Retina (tissue), 1 donor: ENCODE measurements at regions not wholly inside any gene's neighbourhood (a gene's known extent, or its start where the extent isn't known, plus 50 kb on each side); places are given as distances from the start of the nearest gene placed in this dataset.
"Not testable (repeated sequence)": the region's sequence is repeated elsewhere in the genome, so short reads cannot be mapped to it uniquely, and the experiment has no call there.

Experiments
- DNase-seq: peaks from one replicate; pipeline ENCODE4 v3.0.0-alpha.2; 2016

DNA sequence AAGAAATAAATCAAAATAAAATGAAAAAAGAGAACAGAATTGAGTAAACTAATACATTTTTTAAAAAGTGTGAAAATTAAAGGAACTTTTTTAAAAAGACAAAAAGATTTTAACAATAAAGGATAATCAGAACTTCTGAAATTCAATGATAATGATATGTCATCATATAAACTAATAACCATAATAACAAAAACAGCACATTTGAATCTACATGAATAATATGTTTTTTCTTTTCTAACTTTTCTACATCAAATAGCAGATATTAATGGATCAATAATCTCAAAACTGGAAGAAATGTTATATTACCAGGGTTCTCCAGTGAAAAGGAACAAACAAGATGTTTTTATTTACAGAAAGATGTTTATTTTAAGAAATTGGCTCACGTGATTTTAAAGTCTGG lies 903.3 kb upstream of the MIR17HG start:
- DNase-seq: no peak

DNA sequence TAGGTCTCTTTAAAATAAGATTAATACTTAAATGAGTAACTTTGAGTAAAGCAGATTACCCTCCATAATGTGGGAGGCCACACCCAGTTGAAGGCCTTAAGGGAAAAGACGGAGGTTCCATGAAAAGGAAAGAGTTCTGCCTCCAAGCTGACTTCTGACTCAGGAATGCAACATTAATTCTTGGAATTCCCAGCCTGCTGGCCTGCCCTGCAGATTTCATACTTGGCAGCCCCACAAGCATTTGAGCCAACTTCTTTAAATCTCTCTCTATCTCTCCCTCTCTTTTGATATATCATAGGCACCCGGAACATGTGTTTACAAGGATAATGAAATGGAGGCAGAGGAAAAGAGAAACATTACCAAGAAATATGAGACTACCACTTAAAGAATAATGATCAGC lies 902.3 kb upstream of the MIR17HG start:
- no peak for DNase-seq

DNA sequence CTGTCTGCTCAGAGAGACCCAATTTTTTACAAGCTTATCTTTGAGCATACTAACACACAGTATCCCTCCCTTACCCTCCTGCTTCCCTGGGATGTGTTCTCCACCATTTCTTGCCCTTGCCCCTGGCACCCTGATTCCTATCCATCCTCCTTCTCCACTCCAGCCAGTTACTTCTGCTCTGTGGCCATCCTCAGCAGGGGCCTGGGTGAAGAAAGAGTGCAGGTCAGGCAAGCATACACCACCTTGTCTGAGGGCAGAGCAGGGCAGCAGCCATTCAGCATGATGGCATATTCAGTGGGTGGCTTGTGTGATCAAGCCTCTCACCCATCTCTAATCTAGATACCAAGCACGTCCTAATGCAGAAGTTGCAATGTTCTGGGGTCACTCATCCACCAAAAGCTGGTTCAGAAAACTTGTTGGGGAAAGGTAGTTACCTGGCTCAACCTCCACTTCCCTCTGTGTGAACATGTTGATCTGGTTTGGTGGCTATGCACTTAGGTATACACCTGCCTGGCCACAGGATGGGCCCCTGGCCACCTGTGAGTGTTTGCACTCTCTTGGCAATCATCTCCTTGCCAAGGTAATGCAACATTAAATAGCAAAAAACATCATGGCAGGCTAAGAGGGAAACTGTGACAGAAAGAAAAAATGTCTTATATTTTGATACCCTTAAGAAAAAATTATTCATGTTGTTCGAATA lies 900.3 kb upstream of the MIR17HG start:
- DNase-seq: no peak

DNA sequence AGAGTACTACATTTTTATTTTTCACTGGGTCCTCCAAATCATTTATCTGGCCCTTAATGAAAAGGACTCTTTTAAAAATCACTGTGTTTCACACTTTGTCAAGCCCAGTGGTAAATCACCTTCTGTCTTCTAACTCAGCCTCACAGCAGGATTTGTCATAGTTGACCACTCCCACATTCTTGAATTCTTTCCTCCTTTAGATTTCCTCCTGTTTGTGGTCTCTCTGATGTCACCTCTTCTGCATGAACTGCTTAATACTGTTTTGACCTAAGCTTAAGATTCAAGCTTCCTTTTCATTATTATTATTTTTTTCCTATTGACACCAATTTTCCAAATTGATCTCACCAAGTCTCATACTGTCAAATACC lies 899.8 kb upstream of the MIR17HG start:
- no peak for DNase-seq

DNA sequence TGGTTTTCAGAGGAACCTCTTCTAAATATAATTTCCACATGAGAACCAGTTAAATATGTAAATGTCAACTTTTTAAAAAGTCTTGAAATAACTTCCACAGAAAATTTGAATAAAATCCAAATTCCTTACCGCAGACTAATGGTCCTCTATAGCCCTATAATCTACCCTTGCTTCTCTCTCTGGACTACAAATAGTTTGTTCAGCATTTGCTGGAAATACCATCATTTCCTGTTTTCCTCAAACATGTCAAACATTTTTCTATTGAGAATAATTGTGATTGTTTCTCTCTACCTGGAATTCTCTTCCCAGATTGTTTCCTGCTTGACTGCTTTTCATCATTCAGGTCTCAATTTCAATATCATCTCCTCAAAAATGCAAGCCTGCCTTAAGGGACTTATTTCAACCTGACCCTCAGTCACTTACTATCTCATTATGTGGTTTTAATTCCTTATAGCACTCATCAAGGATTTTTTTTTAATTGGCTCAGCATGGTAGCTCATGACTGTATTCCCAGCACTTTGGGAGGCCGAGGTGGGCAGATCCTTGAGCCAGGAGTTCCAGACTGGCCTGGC lies 898.9 kb upstream of the MIR17HG start:
- DNase-seq: no peak

DNA sequence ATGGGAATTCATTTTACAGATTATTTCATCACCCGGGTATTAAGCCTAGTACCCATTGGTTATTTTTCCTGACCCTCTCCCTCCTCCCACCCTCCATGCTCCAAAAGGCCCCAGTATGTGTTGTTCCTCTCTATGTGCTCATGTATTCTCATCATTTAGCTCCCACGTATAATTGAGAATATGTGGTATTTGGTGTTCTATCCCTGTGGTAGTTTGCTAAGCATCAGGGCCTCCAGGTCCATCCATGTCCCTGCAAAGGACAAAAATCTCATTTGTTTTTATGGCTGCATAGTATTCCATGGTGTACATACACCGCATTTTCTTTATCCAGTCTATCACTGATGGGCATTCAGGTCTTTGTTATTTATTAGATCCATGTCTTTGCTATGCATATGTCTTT lies 894.1 kb upstream of the MIR17HG start:
- no peak for DNase-seq

DNA sequence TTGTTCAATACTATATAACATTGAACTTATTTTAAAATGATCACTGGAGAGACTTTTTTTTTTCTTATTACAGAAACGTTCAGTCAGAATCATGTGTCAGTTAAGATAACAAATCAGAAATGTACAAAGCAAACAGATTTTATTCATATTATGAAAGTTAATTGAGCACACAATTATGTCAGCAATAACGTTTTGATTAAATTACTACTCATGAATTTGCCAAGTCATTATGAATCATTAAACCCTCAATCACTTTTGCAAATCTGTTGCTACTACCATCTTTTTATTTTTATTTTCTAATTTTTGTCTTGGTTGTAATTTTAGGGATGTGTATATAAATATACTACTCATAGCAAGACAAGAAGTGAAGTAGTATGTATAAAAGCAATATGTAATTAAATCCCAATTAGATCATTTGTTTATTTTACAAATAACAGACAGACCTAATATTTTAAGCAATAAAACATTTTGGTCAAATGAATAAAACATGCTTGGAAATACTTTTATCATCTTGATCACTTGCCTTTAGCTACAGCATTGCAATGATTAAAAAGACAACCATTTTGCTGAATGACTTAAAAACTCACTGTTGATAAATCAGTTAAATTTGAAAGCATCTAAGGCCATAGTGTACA lies 893.4 kb upstream of the MIR17HG start:
- no peak for DNase-seq

DNA sequence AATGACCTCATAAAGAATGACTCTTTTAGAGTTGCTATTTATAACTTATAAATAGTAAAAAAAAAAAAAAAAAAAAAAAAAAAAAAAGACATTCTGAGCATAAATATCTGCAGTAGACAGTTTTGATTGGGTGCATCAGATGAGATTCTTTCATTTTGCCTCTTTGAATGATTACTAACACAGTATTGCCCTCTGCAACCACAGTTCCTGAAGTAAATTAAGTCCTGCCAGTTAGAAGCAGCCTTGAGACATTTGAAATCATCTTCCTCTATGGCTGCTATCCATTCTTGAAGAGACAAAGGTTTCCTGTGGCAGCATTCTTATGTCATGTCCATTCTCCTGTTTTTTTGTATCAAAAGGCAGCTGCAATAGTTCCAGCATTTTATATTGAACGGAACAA lies 892.4 kb upstream of the MIR17HG start:
- no peak for DNase-seq

DNA sequence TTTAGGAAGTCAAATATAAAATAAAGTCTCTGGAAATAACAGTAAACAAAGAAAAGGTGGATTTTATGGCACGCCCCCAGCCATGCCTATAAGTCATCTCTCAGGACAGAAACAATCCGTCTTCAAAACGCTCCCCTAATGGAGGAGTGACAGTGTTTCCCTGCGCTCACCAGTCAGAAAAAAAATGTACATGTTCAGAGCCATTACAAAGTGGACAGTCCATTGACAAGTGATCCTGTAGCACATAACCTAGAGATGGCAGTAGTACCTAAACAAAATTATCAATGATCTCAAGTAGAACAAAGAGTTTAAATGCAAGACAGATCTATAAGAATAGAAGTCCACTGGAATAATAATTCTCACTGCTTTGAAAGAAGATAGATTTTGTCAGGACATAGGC lies 891.7 kb upstream of the MIR17HG start:
- no peak for DNase-seq

DNA sequence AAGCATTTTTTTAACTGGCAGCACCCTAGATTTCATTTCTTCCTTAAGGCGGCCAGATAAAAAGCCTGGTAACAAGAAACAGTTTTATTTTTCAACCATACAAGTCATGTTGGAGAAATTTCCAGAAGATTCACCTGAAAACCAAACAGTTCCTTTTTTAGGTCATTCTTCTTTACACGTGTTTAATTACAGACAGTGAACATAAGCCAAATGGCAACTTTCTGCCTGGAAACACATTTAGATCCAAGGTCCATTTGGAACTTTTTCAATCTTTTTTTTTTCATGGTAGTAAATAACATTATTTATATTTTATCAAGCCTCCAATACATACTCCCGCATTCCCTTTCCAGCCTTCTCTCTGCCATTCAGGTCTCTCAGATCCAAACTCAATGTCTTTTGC lies 886.1 kb upstream of the MIR17HG start:
- no peak for DNase-seq

DNA sequence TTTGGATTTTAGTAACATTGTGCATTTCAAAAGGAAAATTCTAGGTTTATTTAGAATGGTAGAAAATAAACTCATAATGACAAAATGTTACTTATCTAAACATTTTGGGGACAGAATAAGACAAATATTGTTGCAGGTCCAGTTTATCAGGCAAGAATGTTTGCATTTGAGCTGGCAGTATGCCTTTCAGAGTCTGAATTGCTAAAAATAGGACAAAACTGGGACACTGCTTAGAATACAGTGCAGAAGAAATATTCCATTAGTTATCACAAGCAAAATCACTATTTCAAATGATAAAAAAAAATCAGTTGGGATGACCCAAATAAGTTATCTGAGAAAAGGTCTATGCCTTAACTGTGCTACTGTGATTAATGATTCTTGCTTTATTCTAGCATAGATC lies 870.3 kb upstream of the MIR17HG start:
- DNase-seq: no peak

DNA sequence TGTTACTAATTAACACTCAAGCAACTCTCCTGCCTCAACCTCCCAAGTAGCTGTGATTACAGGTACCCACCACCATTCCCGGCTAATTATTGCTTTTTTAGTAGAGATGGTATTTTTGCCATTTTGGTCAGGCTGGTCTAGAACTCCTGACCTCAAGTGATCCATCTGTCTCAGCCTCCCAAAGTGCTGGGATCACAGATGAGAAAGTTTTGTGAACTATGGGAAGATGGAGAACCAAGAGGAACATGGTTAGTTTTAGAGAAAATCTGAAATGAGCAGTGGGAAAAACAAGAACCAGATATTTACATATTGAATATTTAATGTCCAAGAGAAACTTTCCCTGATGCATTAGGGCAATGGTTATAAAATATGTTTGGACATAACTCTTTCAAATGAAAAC lies 863.6 kb upstream of the MIR17HG start:
- no peak for DNase-seq

DNA sequence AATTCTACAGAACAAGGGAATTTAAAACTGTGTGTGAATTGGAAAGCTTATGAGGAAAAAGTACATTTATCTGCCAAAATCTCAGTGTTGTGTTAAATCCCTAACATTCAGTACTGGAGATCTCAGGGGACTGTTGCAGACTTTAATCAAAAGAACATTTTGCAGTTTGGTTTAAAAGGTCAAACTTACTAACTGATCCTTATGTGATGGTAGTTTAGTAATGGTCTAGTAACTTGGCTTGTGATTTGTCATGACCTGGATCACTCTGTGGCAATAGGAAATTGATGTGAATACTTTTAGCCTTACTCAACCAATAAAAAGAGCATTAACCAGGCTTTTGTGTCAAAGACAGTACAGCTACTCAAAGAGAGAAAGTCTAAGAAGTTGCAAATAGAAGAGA lies 862.1 kb upstream of the MIR17HG start:
- no peak for DNase-seq

DNA sequence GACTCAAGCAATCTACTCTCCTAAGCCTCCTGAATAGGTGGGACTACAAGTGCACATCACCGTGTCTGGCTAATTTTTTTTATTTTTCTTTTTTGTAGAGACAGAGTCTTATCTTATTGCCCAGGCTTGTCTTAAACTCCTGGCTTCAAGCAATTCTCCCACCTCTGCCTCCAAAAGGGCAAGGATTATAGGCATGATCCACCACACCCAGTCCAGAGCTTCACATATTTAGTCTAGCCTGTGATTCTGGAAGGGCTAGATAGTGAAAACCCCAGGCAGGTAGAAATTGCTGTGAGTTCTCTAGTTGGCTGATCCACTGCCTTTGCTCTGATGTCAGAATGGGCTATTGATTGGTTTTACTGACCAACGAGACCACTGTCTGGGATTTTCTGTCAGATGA lies 854.6 kb upstream of the MIR17HG start:
- no peak for DNase-seq

DNA sequence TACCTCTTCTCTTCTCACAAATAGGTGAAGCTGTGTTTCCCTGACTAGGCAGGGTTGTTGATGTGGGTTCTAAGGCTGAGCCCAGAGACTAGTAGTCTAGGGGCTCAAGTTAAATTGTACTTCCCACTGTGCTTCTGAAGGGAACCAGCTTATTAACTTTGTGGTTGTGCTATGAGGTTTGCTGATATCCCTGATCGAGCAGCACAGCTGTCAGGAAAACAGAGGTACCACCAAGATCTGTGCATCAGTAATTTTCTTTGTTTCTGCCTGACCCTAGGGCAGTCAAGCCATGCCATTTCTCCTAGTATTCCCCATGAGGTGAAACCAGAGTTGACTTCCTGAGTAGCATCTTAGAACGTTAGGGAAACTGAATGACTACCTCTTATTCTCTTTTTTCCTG lies 853.8 kb upstream of the MIR17HG start:
- no peak for DNase-seq

DNA sequence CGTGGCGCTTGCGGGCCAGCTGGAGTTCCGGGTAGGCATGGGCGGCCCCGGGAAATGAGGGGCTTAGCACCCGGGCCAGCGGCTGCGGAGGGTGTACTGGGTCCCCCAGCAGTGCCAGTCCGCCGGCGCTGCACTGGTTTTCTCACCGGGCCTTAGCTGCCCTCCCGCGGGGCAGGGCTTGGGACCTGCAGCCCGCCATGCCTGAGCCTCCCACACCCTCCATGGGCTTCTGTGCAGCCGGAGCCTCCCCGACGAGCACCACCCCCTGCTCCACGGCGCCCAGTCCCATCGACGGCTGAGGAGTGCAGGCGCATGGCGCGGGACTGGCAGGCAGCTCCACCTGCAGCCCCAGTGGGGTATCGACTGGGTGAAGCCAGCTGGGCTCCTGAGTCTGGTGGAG lies 852.6 kb upstream of the MIR17HG start:
- not testable (repeated sequence) for DNase-seq

DNA sequence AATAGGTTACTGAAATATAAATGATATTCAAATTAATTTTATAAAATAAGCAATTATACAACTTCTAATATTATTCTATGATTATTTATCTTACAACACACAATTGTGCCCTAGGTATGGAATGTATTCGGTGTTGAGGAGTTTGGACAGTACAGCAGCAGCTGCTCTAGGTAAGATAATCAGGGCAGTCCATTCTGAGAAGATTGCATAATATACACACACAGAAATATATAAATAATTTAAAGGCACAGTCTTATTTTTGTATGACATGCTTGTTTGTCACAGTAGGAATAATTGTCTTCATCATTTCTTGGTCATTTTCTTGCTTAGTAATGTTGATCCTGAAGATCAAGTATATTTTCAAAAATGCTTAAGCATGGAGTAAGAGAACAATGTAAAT lies 849.4 kb upstream of the MIR17HG start:
- no peak for DNase-seq

DNA sequence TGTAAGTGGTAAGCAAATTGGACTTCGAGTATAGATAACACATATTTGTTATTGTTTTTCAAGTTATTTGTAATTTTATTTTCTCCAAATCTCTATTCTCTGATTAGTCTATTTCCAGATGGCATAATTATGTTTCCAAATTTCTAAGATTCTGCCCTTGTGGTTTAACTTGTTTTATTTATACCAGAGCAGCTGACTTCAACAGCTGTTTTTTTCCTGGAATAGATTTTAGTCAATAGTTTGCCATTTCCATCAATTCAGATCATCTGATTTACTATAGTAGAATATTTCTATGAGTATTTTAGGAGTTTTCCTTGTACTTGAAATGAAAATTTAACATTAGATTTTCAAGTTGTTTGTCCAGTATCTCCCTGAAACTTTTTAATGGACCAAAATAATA lies 848.7 kb upstream of the MIR17HG start:
- DNase-seq: no peak

DNA sequence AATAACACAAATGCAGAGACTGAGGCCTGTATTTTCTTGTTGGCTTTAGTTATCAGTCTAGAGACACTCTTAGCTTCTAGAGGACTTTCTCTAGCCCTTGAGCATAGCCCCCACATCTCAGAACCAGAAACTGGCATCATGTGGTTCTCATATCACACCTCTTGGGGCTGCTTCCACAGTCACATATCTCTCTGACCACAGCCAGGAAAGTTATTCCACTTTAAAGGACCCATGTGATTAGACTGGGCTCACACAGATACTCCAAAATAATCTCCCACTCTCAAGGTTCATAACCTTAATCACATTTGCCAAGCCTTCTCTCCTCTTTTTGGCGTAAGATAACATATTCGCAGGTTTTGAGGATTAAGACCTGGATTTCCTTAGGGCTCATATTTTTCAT lies 846.9 kb upstream of the MIR17HG start:
- DNase-seq: no peak

DNA sequence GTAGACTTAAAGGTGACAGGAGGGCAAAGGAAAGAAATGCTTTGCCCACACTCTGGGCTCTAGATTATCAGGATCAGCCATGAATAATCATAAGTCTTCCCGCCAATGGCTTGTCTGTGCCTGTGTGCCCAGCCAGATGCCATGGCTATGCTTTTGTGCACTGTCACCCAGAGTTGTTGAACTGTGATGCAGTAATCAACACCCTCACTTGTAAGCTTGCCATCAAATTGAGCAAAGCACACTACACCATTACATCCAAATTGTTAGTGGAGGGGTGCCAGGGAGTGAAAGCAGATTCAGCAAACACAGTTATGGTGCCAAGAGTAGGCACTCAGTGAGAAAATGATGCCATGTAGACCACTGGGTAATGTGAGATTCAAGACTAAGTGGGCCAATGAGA lies 845.3 kb upstream of the MIR17HG start:
- no peak for DNase-seq

DNA sequence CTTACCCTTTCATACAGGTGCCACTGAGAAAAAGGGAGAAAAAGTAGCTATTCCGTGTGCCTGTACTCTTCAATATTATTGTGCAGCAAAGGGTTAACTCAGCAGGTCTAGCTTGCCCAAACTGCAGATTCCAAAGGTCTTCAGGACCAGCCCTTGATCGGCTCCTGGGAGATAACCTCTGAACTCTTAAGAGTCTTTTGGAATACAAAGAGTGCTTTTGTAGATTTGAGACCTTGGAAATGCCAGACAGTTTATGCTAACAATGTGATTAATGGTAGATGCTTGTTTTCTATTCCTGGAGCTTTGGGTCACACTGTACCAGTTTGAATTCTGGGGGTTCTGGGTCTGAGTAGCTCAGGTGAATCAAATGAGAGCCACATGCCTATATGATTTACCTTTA lies 844.7 kb upstream of the MIR17HG start:
- no peak for DNase-seq

DNA sequence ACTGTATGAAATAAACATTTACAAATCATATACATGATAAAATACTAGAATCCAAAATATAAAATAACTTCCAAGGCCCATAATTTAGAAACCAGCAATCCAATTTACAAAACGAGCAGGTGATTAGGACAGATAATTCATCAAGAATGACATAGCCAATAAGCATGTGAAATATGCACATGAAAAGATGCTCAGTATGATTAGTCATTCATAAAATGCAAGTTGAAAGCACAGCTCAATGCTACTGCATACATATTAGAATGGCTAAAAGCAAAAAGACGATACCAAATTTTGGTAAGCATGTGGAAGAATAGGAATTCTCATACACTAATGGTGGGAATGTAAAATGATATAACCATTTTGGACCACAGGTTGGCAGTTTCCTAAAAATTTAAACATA lies 837.2 kb upstream of the MIR17HG start:
- no peak for DNase-seq

DNA sequence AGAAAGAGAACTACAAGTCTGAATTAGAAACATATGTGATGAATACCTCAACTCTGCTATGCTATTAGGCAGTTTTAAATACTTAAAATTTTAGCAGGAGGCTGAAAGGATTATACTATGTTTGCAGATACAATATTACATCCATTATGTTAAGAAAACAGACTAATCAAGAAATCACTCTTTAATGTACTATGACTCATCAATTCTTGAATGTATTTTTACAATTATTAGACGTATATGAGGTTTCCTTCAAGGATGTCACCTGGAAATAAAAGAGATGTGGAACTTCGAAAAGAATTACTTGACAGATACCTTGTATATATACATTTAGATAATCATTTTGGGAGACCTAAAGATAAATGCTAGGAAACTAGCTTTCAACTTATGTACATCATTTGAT lies 835.6 kb upstream of the MIR17HG start:
- no peak for DNase-seq

DNA sequence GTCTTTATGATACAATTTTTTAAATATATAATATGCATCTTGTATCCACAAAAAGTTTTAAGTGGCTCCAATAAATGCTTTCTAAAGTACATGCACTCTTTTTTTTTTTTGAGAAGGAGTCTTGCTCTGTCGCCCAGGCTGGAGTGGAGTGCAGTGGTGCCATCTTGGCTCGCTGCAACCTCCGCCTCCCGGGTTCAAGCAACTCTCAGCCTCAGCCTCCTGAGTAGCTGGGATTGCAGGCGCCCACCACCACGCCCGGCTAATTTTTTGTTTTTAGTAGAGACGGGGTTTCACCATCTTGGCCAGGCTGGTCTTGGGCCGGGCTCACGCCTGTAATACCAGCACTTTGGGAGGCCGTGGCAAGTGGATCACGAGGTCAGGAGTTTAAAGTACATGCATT lies 832.8 kb upstream of the MIR17HG start:
- DNase-seq: not testable (repeated sequence)

DNA sequence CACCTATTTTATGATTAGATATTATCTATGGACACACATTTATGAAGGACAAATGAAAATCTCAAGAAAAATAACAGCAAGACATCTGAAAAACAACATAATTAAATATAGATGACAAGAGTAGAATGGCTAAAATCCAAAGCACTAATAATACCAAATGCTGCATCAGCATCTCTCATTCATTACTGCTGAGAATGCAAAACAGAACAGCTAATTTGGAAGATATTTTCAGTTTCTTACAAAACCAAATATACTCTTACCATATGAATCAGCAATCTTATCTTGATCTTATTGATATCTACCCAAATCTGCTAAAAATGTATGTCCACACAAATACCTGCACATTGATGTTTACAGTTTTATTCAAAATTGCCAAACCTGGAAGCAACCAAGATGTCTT lies 829.1 kb upstream of the MIR17HG start:
- no peak for DNase-seq
